Spleen (tissue), 11 donors: ENCODE measurements at regions not wholly inside any gene's neighbourhood (a gene's known extent, or its start where the extent isn't known, plus 50 kb on each side); places are given as distances from the start of the nearest gene placed in this dataset.

Source experiments
- DNase-seq: peaks from one replicate; pipeline ENCODE4 v3.0.0-alpha.2; 2020
- H3K27ac ChIP-seq, 8 donors: fragments of 200-600 bp; sonication (generic) in 7 of 8; 1 replicate in 4 of 8; 2 replicates in 4 of 8; pipeline versions ENCODE4 v1.5.0 to v1.8.0; 2016 to 2021; ENCODE audit warnings: inconsistent platforms in 4 of 8, mild to moderate bottlenecking in 4 of 8, moderate library complexity in 1 of 8
- H3K27me3 ChIP-seq, 7 donors: fragments of 200-600 bp; sonication (generic) in 6 of 7; replicated peaks in 1 of 7; 1 replicate in 4 of 7; 2 replicates in 3 of 7; pipeline versions ENCODE4 v1.5.0 to v1.8.0; 2016 to 2021; ENCODE audit warnings: inconsistent platforms in 3 of 7, mild to moderate bottlenecking in 1 of 7
- H3K36me3 ChIP-seq, 6 donors: fragments of 200-600 bp; sonication (generic) in 5 of 6; 1 replicate in 4 of 6; 2 replicates in 2 of 6; pipeline versions ENCODE4 v1.5.0 to v1.8.0; 2016 to 2021; ENCODE audit warnings: inconsistent platforms in 2 of 6
- H3K4me1 ChIP-seq, 6 donors: fragments of 200-600 bp; sonication (generic) in 5 of 6; 1 replicate in 3 of 6; 2 replicates in 3 of 6; pipeline versions ENCODE4 v1.5.0 to v1.8.0; 2016 to 2021; ENCODE audit warnings: inconsistent platforms in 3 of 6
- H3K4me3 ChIP-seq, 8 donors: fragments of 200-600 bp; sonication (generic) in 7 of 8; 1 replicate in 4 of 8; 2 replicates in 4 of 8; pipeline versions ENCODE4 v1.5.0 to v1.8.0; 2016 to 2021; ENCODE audit warnings: inconsistent platforms in 4 of 8, mild to moderate bottlenecking in 4 of 8, moderate library complexity in 2 of 8
- H3K9me3 ChIP-seq, 8 donors: fragments of 200-600 bp; sonication (generic) in 7 of 8; 1 replicate in 4 of 8; 2 replicates in 4 of 8; pipeline versions ENCODE4 v1.5.0 to v1.8.0; 2016 to 2021; ENCODE audit warnings: inconsistent platforms in 4 of 8
- POLR2A ChIP-seq, 3 donors: fragments of 450-650 bp; IDR thresholded peaks; one replicate each; pipeline ENCODE4 v1.5.1; 2017; ENCODE audit warnings: antibody characterized with exemption in 3 of 3, mild to moderate bottlenecking in 1 of 3
- POLR2AphosphoS5 ChIP-seq, 3 donors: sonication (generic); formaldehyde crosslinking; IDR thresholded peaks; one replicate each; pipeline ENCODE4 v1.5.1; 2017; ENCODE audit warnings: antibody characterized with exemption in 3 of 3
- WGBS, 5 donors: extraction: QIAGEN DNeasy Blood & Tissue Kit in 3 of 5; methylation state at CpG; one replicate each; pipeline versions ENCODE4 v1.1.5 to v1.1.7; 2013 to 2018; 5-methylcytosine and 5-hydroxymethylcytosine counted together
- intact Hi-C: fragments of 100-400 bp; cut with DNase I; formaldehyde crosslinking; loops from one replicate; pipeline ENCODE4 v1.15.0; 2023; ENCODE audit warnings: low total_unique reads
- TF ChIP-seq, protein P1 (sequence below), 11 experiments: fragments of 200-600 bp in 7 of 11; fragments of 450-650 bp in 4 of 11; sonication (generic) in 4 of 11; IDR thresholded peaks in 8 of 11; conservative IDR thresholded peaks in 3 of 11; 1 replicate in 7 of 11; 2 replicates in 4 of 11; pipeline versions ENCODE4 v1.4.0 to v1.8.0; 2016 to 2021; ENCODE audit warnings: antibody characterized with exemption in 11 of 11, inconsistent platforms in 4 of 11, mild to moderate bottlenecking in 1 of 11
- donor health status: healthy with polysubstance abuse.
- donor health status: DM: no; HTN: no; CAD: no; lungs with moderate emphysema.
- donor health status: DM: no; HTN: no; CAD: no.
- donor health status: Bipolar disorder and iron deficiency.
- donor health status: healthy.
- donor health status: DM: no; HTN: no; CAD: no.
- donor health status: DM: yes; HTN: yes; CAD: no.

DNA sequence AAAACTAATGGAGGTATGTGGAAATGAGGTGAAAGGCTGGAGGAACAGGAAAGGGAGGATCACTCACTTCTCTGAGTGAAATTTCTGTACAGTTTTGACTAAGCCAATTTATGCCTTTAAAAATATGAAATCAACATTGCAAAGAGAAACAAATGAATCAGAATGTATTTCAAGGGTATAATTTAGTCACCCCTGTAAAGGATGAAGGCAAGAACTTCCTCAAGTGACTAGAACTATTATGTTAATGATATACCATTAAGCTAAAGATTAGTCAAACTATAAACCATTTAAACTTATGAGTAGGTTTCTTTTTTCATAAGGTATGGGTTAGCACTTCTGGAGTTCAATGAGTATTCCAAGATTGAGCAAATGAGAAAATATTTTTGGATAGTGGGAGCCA lies 184.5 kb upstream of the CHORDC1 start:
- DNase-seq: no peak
- intact Hi-C loops: no loop called here
- TF ChIP-seq POLR2A (IDR thresholded peaks at IDR 0.05): no peak
- no peak for TF ChIP-seq POLR2AphosphoS5 (IDR thresholded peaks at IDR 0.05)
- TF ChIP-seq, protein P1, sequence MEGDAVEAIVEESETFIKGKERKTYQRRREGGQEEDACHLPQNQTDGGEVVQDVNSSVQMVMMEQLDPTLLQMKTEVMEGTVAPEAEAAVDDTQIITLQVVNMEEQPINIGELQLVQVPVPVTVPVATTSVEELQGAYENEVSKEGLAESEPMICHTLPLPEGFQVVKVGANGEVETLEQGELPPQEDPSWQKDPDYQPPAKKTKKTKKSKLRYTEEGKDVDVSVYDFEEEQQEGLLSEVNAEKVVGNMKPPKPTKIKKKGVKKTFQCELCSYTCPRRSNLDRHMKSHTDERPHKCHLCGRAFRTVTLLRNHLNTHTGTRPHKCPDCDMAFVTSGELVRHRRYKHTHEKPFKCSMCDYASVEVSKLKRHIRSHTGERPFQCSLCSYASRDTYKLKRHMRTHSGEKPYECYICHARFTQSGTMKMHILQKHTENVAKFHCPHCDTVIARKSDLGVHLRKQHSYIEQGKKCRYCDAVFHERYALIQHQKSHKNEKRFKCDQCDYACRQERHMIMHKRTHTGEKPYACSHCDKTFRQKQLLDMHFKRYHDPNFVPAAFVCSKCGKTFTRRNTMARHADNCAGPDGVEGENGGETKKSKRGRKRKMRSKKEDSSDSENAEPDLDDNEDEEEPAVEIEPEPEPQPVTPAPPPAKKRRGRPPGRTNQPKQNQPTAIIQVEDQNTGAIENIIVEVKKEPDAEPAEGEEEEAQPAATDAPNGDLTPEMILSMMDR (IDR thresholded peaks at IDR 0.05 in 8 of 11, conservative IDR thresholded peaks at IDR 0.05 in 3 of 11): no peak
- H3K27ac ChIP-seq: no peak overlapping the region
- H3K4me1 ChIP-seq: no peaks in the 10 kb centered on the region
- H3K36me3 ChIP-seq: no peaks in the 10 kb centered on the region
- no peaks in the 10 kb centered on the region for H3K9me3 ChIP-seq
- H3K4me3 ChIP-seq: no peak overlapping the region
- no peaks in the 10 kb centered on the region for H3K27me3 ChIP-seq

GRCh38 chr11:90392692-90393091 lies 169.8 kb upstream of the CHORDC1 start:
- no peaks in the 10 kb centered on the region for H3K36me3 ChIP-seq

DNA sequence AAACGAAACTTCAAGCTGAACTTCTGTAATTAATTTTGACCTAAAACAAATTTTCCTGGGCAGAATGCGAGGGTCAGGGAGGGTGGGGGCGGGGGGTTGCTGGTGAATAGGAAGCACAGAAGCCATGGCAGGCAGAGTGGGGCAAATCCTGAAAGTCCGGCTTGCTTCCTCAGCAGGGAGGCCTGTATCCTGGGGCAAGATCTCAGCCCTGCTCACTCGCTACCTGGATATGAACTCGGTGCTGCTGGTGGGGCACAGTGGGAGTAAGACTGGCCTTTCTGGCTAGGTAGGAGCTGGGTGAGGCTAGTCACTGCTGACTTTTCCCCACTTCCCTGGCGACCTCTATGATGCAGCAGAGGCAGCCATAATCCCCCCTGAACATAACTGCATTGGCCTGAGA lies 168.9 kb upstream of the CHORDC1 start:
- Histone ChIP-seq H3K36me3 (no peaks in the 10 kb centered on the region), H3K4me3 (no peak overlapping the region), H3K27ac (no peak overlapping the region), H3K9me3 (no peaks in the 10 kb centered on the region), H3K27me3 (no peaks in the 10 kb centered on the region), H3K4me1 (no peaks in the 10 kb centered on the region)
- 74 to 90% (median 82%) methylated on average over 7 of the region's 7 CpGs for WGBS, 5 donors
- TF ChIP-seq POLR2A (IDR thresholded peaks at IDR 0.05): no peak
- TF ChIP-seq, protein P1 (IDR thresholded peaks at IDR 0.05 in 8 of 11, conservative IDR thresholded peaks at IDR 0.05 in 3 of 11): no peak
- no peak for TF ChIP-seq POLR2AphosphoS5 (IDR thresholded peaks at IDR 0.05)
- intact Hi-C loops: no loop called here
- no peak for DNase-seq

More at GRCh38 chr11:90392692-90393091, 169.8 kb upstream of the CHORDC1 start:
- intact Hi-C loops: no loop called here
- no peak for DNase-seq
- H3K27ac ChIP-seq: no peak overlapping the region
- H3K4me3 ChIP-seq: no peak overlapping the region
- WGBS, 5 donors: 80 to 94% (median 90%) methylated on average over 1 of the region's 1 CpG
- TF ChIP-seq POLR2AphosphoS5 (IDR thresholded peaks at IDR 0.05) (no peak), POLR2A (IDR thresholded peaks at IDR 0.05) (no peak)
- TF ChIP-seq, protein P1 (IDR thresholded peaks at IDR 0.05 in 8 of 11, conservative IDR thresholded peaks at IDR 0.05 in 3 of 11): no peak
- H3K4me1 ChIP-seq: no peaks in the 10 kb centered on the region
- no peaks in the 10 kb centered on the region for H3K9me3 ChIP-seq
- H3K27me3 ChIP-seq: no peaks in the 10 kb centered on the region

- H3K27ac ChIP-seq: no peak overlapping the region
- WGBS, 5 donors: 73 to 92% (median 86%) methylated on average over 5 of the region's 5 CpGs
- H3K4me3 ChIP-seq: no peak overlapping the region
- no peaks in the 10 kb centered on the region for H3K9me3 ChIP-seq
- no peaks in the 10 kb centered on the region for H3K27me3 ChIP-seq
- no peak for TF ChIP-seq POLR2AphosphoS5 (IDR thresholded peaks at IDR 0.05)
- no peak for DNase-seq
- intact Hi-C loops: no loop called here
- no peaks in the 10 kb centered on the region for H3K4me1 ChIP-seq
- no peaks in the 10 kb centered on the region for H3K36me3 ChIP-seq
Observed at GRCh38 chr11:90380206-90380605, 157.4 kb upstream of the CHORDC1 start.

DNA sequence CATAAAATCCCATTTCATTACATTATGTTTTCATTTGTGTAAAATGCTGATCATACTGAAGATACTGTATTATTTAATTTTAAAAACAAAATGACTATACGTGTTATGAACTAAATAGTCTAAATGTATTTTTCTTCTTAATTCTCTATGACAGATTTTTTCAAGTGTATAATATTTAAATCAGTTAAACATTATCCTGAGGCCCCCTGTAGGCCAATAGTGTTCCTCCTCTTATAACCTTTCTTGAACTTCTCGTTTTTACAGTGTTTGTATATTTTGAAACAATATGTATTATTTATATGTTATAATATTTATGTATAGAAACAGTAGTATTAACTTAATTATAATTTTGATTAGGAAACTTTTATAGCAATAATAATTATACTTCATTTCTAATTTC lies 151.1 kb upstream of the CHORDC1 start:
- no peak for DNase-seq
- Histone ChIP-seq H3K27ac (no peak overlapping the region), H3K4me1 (no peaks in the 10 kb centered on the region), H3K4me3 (no peak overlapping the region), H3K9me3 (no peaks in the 10 kb centered on the region), H3K36me3 (no peaks in the 10 kb centered on the region), H3K27me3 (no peaks in the 10 kb centered on the region)
- TF ChIP-seq POLR2A (IDR thresholded peaks at IDR 0.05) (no peak), POLR2AphosphoS5 (IDR thresholded peaks at IDR 0.05) (no peak)
- TF ChIP-seq, protein P1 (IDR thresholded peaks at IDR 0.05 in 8 of 11, conservative IDR thresholded peaks at IDR 0.05 in 3 of 11): no peak
- intact Hi-C loops: no loop called here
- 73 to 79% (median 78%) methylated on average over 2 of the region's 2 CpGs for WGBS, 5 donors
